ENCODE measurements at regions not wholly inside any gene's neighbourhood (a gene's known extent, or its start where the extent isn't known, plus 50 kb on each side); places are given as distances from the start of the nearest gene placed in this dataset.

- TF ChIP-seq ZNF232 (CRISPR knock-in tag; IDR thresholded peaks at IDR 0.05; ENCODE audit: borderline replicate concordance) = no peak
- no peak for TF ChIP-seq SCMH1 (CRISPR knock-in tag; IDR thresholded peaks at IDR 0.05; ENCODE audit: borderline replicate concordance)
- TF ChIP-seq ISL2 (CRISPR knock-in tag; IDR thresholded peaks at IDR 0.05) = no peak
- no peak for TF ChIP-seq EHMT2 (IDR thresholded peaks at IDR 0.05; ENCODE audit: borderline replicate concordance, low read depth, low read length)
- no peak for TF ChIP-seq TCF12 (IDR thresholded peaks at IDR 0.05)
- no peak for TF ChIP-seq TCF12 (CRISPR knock-in tag; IDR thresholded peaks at IDR 0.05)
- TF ChIP-seq ARNT (IDR thresholded peaks at IDR 0.05) = no peak
- TF ChIP-seq CREM (IDR thresholded peaks at IDR 0.05) = no peak
- no peak for TF ChIP-seq CREM (CRISPR knock-in tag; IDR thresholded peaks at IDR 0.05)
- no peak for TF ChIP-seq IKZF5 (CRISPR knock-in tag; IDR thresholded peaks at IDR 0.05)
These were observed 284.9 kb upstream of the RUNX1 start for GRCh38 chr21:35333831-35334618.

Measured in HepG2 (cell line).